ENCODE measurements at regions not wholly inside any gene's neighbourhood (a gene's known extent, or its start where the extent isn't known, plus 50 kb on each side); places are given as distances from the start of the nearest gene placed in this dataset.

DNA sequence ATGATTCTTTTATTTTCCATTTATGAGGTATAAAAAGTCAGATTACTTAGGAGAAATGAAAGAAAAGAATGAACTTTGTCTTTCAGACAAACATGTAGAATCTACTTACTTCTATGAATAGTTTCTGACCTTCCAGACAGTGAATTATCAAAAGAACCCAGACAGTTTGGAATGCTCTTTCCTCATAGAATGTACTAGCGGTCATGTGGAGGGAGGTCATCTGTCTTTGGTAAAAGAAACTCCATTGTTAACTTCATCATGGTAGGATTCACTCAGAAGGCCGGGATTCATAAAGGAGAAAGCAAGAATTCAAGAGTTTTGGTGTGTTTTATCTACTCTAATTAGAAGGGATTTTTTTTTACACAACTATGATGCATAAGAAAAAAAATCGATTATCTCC is 144.8 kb upstream of the ZNF804B start:
- H3K9ac ChIP-seq (ENCODE audit: insufficient read depth in 1 of 2, low read length in 2 of 2), result no peak overlapping the region
- H3K4me3 ChIP-seq, result no peak overlapping the region
- whole genome bisulfite sequencing, 2 donors, result 78 to 80% methylated on average over 3 of the region's 3 CpGs
- ATAC-seq (ENCODE audit: insufficient read depth, low FRiP score) (no peak), DNase-seq (no peak)
- no peaks in the 10 kb centered on the region for H3K36me3 ChIP-seq (ENCODE audit: control insufficient read depth in 4 of 4, insufficient read depth in 4 of 4, low read length in 4 of 4)
- H3K27me3 ChIP-seq (ENCODE audit: control insufficient read depth in 3 of 3, insufficient read depth in 3 of 3, low read length in 2 of 3), result no peaks in the 10 kb centered on the region
- H3K4me1 ChIP-seq (ENCODE audit: control insufficient read depth in 5 of 5, insufficient read depth in 5 of 5, low read length in 5 of 5), result no peaks in the 10 kb centered on the region
- no peak for TF ChIP-seq CTCF (IDR thresholded peaks at IDR 0.05; ENCODE audit: control extremely low read depth, extremely low read depth)
- no peak overlapping the region for H3K27ac ChIP-seq (ENCODE audit: low read depth in 1 of 2, low read length in 1 of 2)
- H3K9me3 ChIP-seq (ENCODE audit: control insufficient read depth in 4 of 4, insufficient read depth in 3 of 4, low read length in 3 of 4), result peaks cover 0 to 7% (median 0%) of the 10 kb centered on the region in 4 donors

DNA sequence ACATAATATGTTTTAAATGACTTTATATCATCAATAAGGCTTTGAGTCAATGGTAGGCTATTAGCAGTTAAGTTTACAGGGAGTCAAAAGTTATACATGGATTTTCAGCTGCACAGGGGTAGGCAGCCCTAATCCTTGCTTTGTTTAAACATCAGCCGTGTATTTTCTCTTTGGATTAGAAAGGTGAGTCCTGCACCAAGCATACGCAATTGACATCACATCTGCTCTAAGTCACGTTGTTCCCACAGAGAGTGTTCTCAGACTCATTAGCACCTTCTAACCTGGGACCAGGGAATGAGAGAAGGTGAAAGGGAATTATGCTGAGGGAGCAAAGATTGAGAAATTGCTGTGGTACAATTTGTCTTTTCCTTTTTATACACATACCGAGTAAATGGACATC is 148.6 kb upstream of the ZNF804B start:
- TF ChIP-seq CTCF (IDR thresholded peaks at IDR 0.05; ENCODE audit: control extremely low read depth, extremely low read depth), result no peak
- Histone ChIP-seq H3K4me3 (no peak overlapping the region), H3K4me1 (ENCODE audit: control insufficient read depth in 5 of 5, insufficient read depth in 5 of 5, low read length in 5 of 5) (no peaks in the 10 kb centered on the region), H3K27me3 (ENCODE audit: control insufficient read depth in 3 of 3, insufficient read depth in 3 of 3, low read length in 2 of 3) (no peaks in the 10 kb centered on the region), H3K27ac (ENCODE audit: low read depth in 1 of 2, low read length in 1 of 2) (no peak overlapping the region), H3K36me3 (ENCODE audit: control insufficient read depth in 4 of 4, insufficient read depth in 4 of 4, low read length in 4 of 4) (no peaks in the 10 kb centered on the region), H3K9me3 (ENCODE audit: control insufficient read depth in 4 of 4, insufficient read depth in 3 of 4, low read length in 3 of 4) (peaks cover 0 to 7% (median 0%) of the 10 kb centered on the region in 4 donors), H3K9ac (ENCODE audit: insufficient read depth in 1 of 2, low read length in 2 of 2) (no peak overlapping the region)
- WGBS, 2 donors, result 85 to 89% methylated on average over 4 of the region's 4 CpGs
- ATAC-seq (ENCODE audit: insufficient read depth, low FRiP score) (no peak), DNase-seq (no peak)

DNA sequence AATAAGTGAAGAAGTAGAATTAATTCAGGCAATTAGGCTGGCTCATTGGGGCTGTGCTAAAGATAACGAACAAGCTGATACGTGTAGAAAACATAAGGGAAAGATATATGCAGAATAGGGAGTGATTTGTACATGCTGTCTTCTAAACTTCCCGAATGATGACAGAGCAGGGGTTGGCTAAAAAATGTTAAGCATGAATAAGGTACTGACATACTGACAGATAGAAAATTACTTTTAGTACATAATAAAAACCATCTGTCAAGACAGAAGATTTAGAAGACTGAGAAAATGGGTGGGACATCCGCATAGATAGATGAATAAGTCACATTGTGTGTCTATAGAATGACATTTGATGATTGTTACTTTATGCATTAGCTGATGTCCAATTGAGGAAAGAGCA is 158.8 kb upstream of the ZNF804B start:
- Histone ChIP-seq H3K36me3 (ENCODE audit: control insufficient read depth in 4 of 4, insufficient read depth in 4 of 4, low read length in 4 of 4) (no peaks in the 10 kb centered on the region), H3K4me1 (ENCODE audit: control insufficient read depth in 5 of 5, insufficient read depth in 5 of 5, low read length in 5 of 5) (no peaks in the 10 kb centered on the region), H3K4me3 (no peak overlapping the region), H3K9ac (ENCODE audit: insufficient read depth in 1 of 2, low read length in 2 of 2) (no peak overlapping the region), H3K9me3 (ENCODE audit: control insufficient read depth in 4 of 4, insufficient read depth in 3 of 4, low read length in 3 of 4) (no peaks in the 10 kb centered on the region), H3K27me3 (ENCODE audit: control insufficient read depth in 3 of 3, insufficient read depth in 3 of 3, low read length in 2 of 3) (no peaks in the 10 kb centered on the region), H3K27ac (ENCODE audit: low read depth in 1 of 2, low read length in 1 of 2) (no peak overlapping the region)
- WGBS, 2 donors, result 77 to 86% methylated on average over 4 of the region's 4 CpGs
- DNase-seq (no peak), ATAC-seq (ENCODE audit: insufficient read depth, low FRiP score) (no peak)
- no peak for TF ChIP-seq CTCF (IDR thresholded peaks at IDR 0.05; ENCODE audit: control extremely low read depth, extremely low read depth)

DNA sequence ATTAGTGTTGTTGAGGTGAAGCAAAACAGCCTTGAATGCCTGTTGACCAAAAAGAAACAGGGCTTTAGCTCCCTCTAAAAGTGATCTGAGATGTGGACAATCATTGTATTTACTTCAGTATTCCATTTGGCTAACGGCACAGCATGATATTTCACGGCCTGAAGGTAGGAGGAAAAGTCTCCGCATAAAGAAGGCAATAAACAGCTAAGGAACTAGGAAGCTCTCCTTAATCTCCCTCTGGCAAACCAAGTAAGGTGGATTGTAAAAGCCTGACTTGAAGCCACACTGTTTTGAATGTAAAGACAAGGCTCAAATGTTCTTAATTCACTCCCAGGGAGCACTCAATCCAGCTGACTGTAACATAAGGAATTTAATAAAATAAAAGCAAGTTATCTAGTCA is 160.0 kb upstream of the ZNF804B start:
- H3K27me3 ChIP-seq (ENCODE audit: control insufficient read depth in 3 of 3, insufficient read depth in 3 of 3, low read length in 2 of 3), result no peaks in the 10 kb centered on the region
- H3K36me3 ChIP-seq (ENCODE audit: control insufficient read depth in 4 of 4, insufficient read depth in 4 of 4, low read length in 4 of 4), result no peaks in the 10 kb centered on the region
- ATAC-seq (ENCODE audit: insufficient read depth, low FRiP score) (no peak), DNase-seq (no peak)
- WGBS, 2 donors, result 48 to 64% methylated on average over 3 of the region's 3 CpGs
- no peak overlapping the region for H3K27ac ChIP-seq (ENCODE audit: low read depth in 1 of 2, low read length in 1 of 2)
- H3K4me1 ChIP-seq (ENCODE audit: control insufficient read depth in 5 of 5, insufficient read depth in 5 of 5, low read length in 5 of 5), result no peaks in the 10 kb centered on the region
- H3K9ac ChIP-seq (ENCODE audit: insufficient read depth in 1 of 2, low read length in 2 of 2), result no peak overlapping the region
- H3K9me3 ChIP-seq (ENCODE audit: control insufficient read depth in 4 of 4, insufficient read depth in 3 of 4, low read length in 3 of 4), result no peaks in the 10 kb centered on the region
- H3K4me3 ChIP-seq, result no peak overlapping the region
- TF ChIP-seq CTCF (IDR thresholded peaks at IDR 0.05; ENCODE audit: control extremely low read depth, extremely low read depth), result no peak

Data from lung (tissue), 11 donors.